OCI-LY3 (cell line): ENCODE measurements at regions not wholly inside any gene's neighbourhood (a gene's known extent, or its start where the extent isn't known, plus 50 kb on each side); places are given as distances from the start of the nearest gene placed in this dataset.

Source experiments
- H2AFZ ChIP-seq: fragments of 200-600, 300-600 bp; shearing (Covaris generic); 2 replicates; pipeline ENCODE4 v1.6.0; 2014; ENCODE audit warnings: antibody characterized with exemption, low read depth, low read length
- H3K27ac ChIP-seq: fragments of 200-600, 300-600 bp; sonication (generic); 2 replicates; pipeline ENCODE4 v1.5.1; 2014; ENCODE audit warnings: mild to moderate bottlenecking, low read length, moderate library complexity, mixed read lengths
- H3K27me3 ChIP-seq: fragments of 200-600, 300-600 bp; sonication (generic); 2 replicates; pipeline ENCODE4 v1.6.1; 2014; ENCODE audit warnings: low read depth, low read length, mixed read lengths
- H3K36me3 ChIP-seq: fragments of 200-600, 300-600 bp; sonication (generic); replicated peaks from 2 replicates; pipeline ENCODE3; 2014; ENCODE audit warnings: low read depth, low read length, mixed read lengths
- H3K4me1 ChIP-seq: fragments of 300-600, 200-600 bp; sonication (generic); 2 replicates; pipeline ENCODE4 v1.6.1; 2014; ENCODE audit warnings: low read length, mixed read lengths
- H3K4me2 ChIP-seq: fragments of 200-600, 300-600 bp; sonication (generic); 2 replicates; pipeline ENCODE4 v1.6.1; 2014; ENCODE audit warnings: low read length, mixed read lengths
- H3K4me3 ChIP-seq: fragments of 300-600, 200-600 bp; sonication (generic); 2 replicates; pipeline ENCODE4 v1.5.1; 2014; ENCODE audit warnings: antibody characterized with exemption, mild to moderate bottlenecking, low read length, moderate library complexity
- H3K79me2 ChIP-seq: fragments of 300-600, 200-600 bp; shearing (Covaris generic); 2 replicates; pipeline ENCODE4 v1.6.1; 2014; ENCODE audit warnings: mild to moderate bottlenecking, low read length, mixed read lengths
- H3K9ac ChIP-seq: fragments of 300-600, 200-600 bp; shearing (Covaris generic); 2 replicates; pipeline ENCODE4 v1.6.0; 2014; ENCODE audit warnings: mild to moderate bottlenecking, low read length, moderate library complexity
- H3K9me3 ChIP-seq: fragments of 200-600, 300-600 bp; shearing (Covaris generic); 2 replicates; pipeline ENCODE4 v1.6.1; 2014; ENCODE audit warnings: low read length, mixed read lengths; ENCODE audit not compliant: insufficient read depth
- H4K20me1 ChIP-seq: fragments of 200-600, 300-600 bp; sonication (generic); 2 replicates; pipeline ENCODE4 v1.6.1; 2016; ENCODE audit warnings: low read length, mixed read lengths; ENCODE audit not compliant: insufficient read depth
- EZH2phosphoT487 ChIP-seq: fragments of 200-600 bp; shearing (Covaris generic); IDR thresholded peaks from 2 replicates; pipeline ENCODE4 v1.6.1; 2018; ENCODE audit warnings: antibody characterized with exemption, mixed run types, low read depth
- TF ChIP-seq, protein P1 (sequence below): fragments of 200-600, 300-600 bp; sonication (generic); IDR thresholded peaks from 2 replicates; pipeline ENCODE4 v1.5.1; 2014; ENCODE audit warnings: antibody characterized with exemption, low read length, low read depth

DNA sequence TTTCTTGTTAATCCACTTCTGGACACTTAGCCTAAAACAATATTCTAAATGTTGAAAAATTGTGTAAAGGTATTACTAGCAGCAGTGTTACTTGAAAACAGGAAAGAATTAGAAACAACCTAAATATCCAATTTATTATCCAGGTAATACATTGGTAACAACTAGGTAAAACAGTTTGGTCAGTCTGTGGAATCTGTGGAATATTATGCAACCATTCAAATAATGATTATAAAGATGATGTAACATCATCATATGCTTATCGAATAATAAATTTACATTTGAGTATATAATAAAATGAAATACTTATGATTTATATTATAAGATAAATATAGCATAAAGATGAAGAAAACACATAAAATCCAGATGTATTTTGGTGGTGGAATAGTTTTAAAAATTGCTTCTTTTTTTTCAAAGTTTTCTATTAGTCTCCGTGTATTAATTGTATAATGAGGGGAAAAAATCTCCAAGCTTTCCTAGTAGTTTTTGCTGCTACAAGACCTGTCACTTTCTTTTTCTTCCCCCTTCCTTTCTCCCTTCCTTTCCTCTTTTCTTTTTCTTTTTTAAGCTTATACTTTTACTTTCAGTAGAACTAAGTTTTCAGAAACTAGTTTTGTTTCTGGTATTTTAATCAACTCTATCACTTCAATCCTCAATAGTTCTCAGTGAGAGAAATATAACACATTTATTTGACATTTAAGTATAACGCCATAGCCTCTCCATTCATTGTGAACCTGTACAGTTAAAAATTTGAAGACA, 197.8 kb upstream of the HMCN1 start:
- no peaks in the 10 kb centered on the region for H3K27me3 ChIP-seq
- H3K4me3 ChIP-seq = no peak overlapping the region
- H2AFZ ChIP-seq = no peak overlapping the region
- 0 out of 2 replicates have a peak, but pooled peaks cover 3% of the 10 kb centered on the region for H3K9me3 ChIP-seq
- peaks cover 28% of the 10 kb centered on the region for H3K4me1 ChIP-seq
- TF ChIP-seq EZH2phosphoT487 = no peak
- TF ChIP-seq, protein P1, sequence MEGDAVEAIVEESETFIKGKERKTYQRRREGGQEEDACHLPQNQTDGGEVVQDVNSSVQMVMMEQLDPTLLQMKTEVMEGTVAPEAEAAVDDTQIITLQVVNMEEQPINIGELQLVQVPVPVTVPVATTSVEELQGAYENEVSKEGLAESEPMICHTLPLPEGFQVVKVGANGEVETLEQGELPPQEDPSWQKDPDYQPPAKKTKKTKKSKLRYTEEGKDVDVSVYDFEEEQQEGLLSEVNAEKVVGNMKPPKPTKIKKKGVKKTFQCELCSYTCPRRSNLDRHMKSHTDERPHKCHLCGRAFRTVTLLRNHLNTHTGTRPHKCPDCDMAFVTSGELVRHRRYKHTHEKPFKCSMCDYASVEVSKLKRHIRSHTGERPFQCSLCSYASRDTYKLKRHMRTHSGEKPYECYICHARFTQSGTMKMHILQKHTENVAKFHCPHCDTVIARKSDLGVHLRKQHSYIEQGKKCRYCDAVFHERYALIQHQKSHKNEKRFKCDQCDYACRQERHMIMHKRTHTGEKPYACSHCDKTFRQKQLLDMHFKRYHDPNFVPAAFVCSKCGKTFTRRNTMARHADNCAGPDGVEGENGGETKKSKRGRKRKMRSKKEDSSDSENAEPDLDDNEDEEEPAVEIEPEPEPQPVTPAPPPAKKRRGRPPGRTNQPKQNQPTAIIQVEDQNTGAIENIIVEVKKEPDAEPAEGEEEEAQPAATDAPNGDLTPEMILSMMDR = no peak
- H3K79me2 ChIP-seq = no peaks in the 10 kb centered on the region
- no peak overlapping the region for H3K9ac ChIP-seq
- peaks cover 4% of the 10 kb centered on the region for H3K36me3 ChIP-seq
- H4K20me1 ChIP-seq = no peaks in the 10 kb centered on the region
- H3K27ac ChIP-seq = no peak overlapping the region
- no peak overlapping the region for H3K4me2 ChIP-seq

- Histone ChIP-seq H4K20me1 (no peaks in the 10 kb centered on the region), H3K36me3 (peaks cover 4% of the 10 kb centered on the region), H3K4me2 (peak overlapping the region; percentile 58), H3K4me1 (peaks cover 30% of the 10 kb centered on the region), H3K9me3 (0 out of 2 replicates have a peak, but pooled peaks cover 3% of the 10 kb centered on the region), H3K4me3 (no peak overlapping the region), H3K27ac (peak overlapping the region; percentile 63), H3K9ac (peak overlapping the region; percentile 38; the same call in 1 of the 2 replicates), H2AFZ (no peak overlapping the region), H3K27me3 (no peaks in the 10 kb centered on the region), H3K79me2 (no peaks in the 10 kb centered on the region)
- TF ChIP-seq, protein P1 = no peak
- TF ChIP-seq EZH2phosphoT487 = no peak
Measured at GRCh38 chr1:185535621-185536020, 198.6 kb upstream of the HMCN1 start.

DNA sequence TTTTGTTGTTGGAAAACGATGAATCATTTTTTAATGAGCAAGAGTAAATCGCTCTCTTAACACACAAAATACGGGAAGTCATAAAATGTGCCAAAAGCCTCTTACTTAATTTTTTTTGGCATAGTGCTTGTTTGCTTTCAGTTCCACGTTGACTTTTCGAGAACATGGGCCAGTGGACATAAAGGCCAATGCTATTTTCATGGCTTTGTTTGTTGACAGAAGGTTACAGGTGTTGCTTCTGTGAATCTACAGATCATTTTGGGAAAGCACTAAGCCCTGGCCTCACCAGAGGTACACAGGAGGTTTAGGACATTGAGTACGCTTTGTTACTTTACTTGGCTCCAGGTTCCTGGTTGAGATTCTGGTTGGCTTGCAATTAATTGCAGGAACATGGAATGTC, 199.4 kb upstream of the HMCN1 start:
- H4K20me1 ChIP-seq = no peaks in the 10 kb centered on the region
- H3K36me3 ChIP-seq = peaks cover 4% of the 10 kb centered on the region
- 0 out of 2 replicates have a peak, but pooled peaks cover 3% of the 10 kb centered on the region for H3K9me3 ChIP-seq
- H2AFZ ChIP-seq = peak overlapping the region; percentile 72
- TF ChIP-seq, protein P1 = no peak
- TF ChIP-seq EZH2phosphoT487 = no peak
- H3K27ac ChIP-seq = peak overlapping the region; percentile 63
- H3K4me3 ChIP-seq = peak overlapping the region; percentile 24
- peaks cover 30% of the 10 kb centered on the region for H3K4me1 ChIP-seq
- H3K4me2 ChIP-seq = peak overlapping the region; percentile 58
- H3K79me2 ChIP-seq = no peaks in the 10 kb centered on the region
- H3K9ac ChIP-seq = peak overlapping the region; percentile 38
- H3K27me3 ChIP-seq = no peaks in the 10 kb centered on the region

DNA sequence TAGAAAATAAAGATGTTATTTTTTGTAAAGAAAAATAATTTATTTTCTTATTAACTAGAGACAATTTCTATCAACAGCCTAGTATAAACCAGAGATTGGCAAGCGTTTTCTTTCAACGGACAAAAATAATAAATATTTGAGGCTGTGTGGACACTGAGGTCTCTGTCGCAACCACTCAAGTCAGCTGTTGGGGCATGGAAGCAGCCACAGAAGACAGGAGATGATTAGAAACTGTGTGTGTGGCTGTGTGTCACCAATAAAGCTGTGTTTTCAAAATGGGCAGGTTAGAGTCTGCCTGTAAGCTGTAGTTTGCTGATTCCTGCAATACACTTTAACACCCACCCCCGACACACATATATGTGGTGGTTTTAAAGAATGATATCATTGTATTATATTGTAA, 200.6 kb upstream of the HMCN1 start:
- H3K27me3 ChIP-seq = no peaks in the 10 kb centered on the region
- peaks cover 36% of the 10 kb centered on the region for H3K4me1 ChIP-seq
- no peaks in the 10 kb centered on the region for H3K79me2 ChIP-seq
- H3K27ac ChIP-seq = no peak overlapping the region
- no peak overlapping the region for H3K4me3 ChIP-seq
- no peak overlapping the region for H3K9ac ChIP-seq
- TF ChIP-seq EZH2phosphoT487 = no peak
- TF ChIP-seq, protein P1 = no peak
- H3K9me3 ChIP-seq = no peaks in the 10 kb centered on the region
- no peak overlapping the region for H2AFZ ChIP-seq
- H3K36me3 ChIP-seq = no peaks in the 10 kb centered on the region
- no peaks in the 10 kb centered on the region for H4K20me1 ChIP-seq
- H3K4me2 ChIP-seq = no peak overlapping the region
